OCI-LY7 (cell line): ENCODE measurements at regions not wholly inside any gene's neighbourhood (a gene's known extent, or its start where the extent isn't known, plus 50 kb on each side); places are given as distances from the start of the nearest gene placed in this dataset.

ENCODE experiments used
- EZH2phosphoT487 ChIP-seq: fragments of 200-600 bp; sonication (generic); IDR thresholded peaks from 2 replicates; pipeline ENCODE4 v1.6.1; 2018; ENCODE audit warnings: low read depth, borderline replicate concordance, mild to moderate bottlenecking, mixed run types, antibody characterized with exemption, low read length, moderate library complexity, mixed read lengths
- TF ChIP-seq, protein P1 (sequence below): fragments of 200-600 bp; sonication (generic); conservative IDR thresholded peaks from 2 replicates; pipeline ENCODE4 v1.5.1; 2014; ENCODE audit warnings: mild to moderate bottlenecking, antibody characterized with exemption, low read length, moderate library complexity, mixed read lengths

GRCh38 chr7:68444956-68445355, 1153.3 kb upstream of the AUTS2 start:
- TF ChIP-seq, protein P1, sequence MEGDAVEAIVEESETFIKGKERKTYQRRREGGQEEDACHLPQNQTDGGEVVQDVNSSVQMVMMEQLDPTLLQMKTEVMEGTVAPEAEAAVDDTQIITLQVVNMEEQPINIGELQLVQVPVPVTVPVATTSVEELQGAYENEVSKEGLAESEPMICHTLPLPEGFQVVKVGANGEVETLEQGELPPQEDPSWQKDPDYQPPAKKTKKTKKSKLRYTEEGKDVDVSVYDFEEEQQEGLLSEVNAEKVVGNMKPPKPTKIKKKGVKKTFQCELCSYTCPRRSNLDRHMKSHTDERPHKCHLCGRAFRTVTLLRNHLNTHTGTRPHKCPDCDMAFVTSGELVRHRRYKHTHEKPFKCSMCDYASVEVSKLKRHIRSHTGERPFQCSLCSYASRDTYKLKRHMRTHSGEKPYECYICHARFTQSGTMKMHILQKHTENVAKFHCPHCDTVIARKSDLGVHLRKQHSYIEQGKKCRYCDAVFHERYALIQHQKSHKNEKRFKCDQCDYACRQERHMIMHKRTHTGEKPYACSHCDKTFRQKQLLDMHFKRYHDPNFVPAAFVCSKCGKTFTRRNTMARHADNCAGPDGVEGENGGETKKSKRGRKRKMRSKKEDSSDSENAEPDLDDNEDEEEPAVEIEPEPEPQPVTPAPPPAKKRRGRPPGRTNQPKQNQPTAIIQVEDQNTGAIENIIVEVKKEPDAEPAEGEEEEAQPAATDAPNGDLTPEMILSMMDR: no peak
- TF ChIP-seq EZH2phosphoT487: no peak
